ENCODE measurements at regions not wholly inside any gene's neighbourhood (a gene's known extent, or its start where the extent isn't known, plus 50 kb on each side); places are given as distances from the start of the nearest gene placed in this dataset.
"Not testable (repeated sequence)": the region's sequence is repeated elsewhere in the genome, so short reads cannot be mapped to it uniquely, and the experiment has no call there.

GRCh38 chr4:84249521-84249920 is 249.6 kb downstream of the NKX6-1 start:
- H3K79me2 ChIP-seq (ENCODE audit: control insufficient read depth, insufficient read depth, low read length) = no peaks in the 10 kb centered on the region
- no TSS peak for BruUV-seq (replicated peaks)
- ChIA-PET CTCF (interaction anchor here (1.7 kb wide), 1 partner anchor 14 kb away, joined by 3 read pairs; no protein-coding TSS in a partner anchor), SMC1A (ENCODE audit: uncharacterized antibody, unreplicated experiment) (no interaction called here), RAD21 (ENCODE audit: unreplicated experiment) (no interaction called here), POLR2A (no interaction called here)
- no peaks in the 10 kb centered on the region for H3K27me3 ChIP-seq (replicated peaks in 1 of 2; ENCODE audit: control insufficient read depth in 2 of 2, insufficient read depth in 2 of 2, low read length in 1 of 2)
- intact Hi-C loops (cut with micrococcal nuclease; ENCODE audit: unreplicated experiment) = no loop called here
- no peak for DNase-seq (ENCODE audit: low read depth, low spot score)
- no peak overlapping the region for H3K27ac ChIP-seq (ENCODE audit: control insufficient read depth, insufficient read depth)
- H3K9me3 ChIP-seq (replicated peaks; ENCODE audit: control insufficient read depth, insufficient read depth, low read length) = no peaks in the 10 kb centered on the region; the same call in 2 of the 3 replicates
- no peak overlapping the region for H3K4me3 ChIP-seq
- FAIRE-seq = no peak
- no peaks in the 10 kb centered on the region for H4K20me1 ChIP-seq (ENCODE audit: control insufficient read depth, insufficient read depth)
- 5% methylated on average over 2 of the region's 2 CpGs for WGBS (ENCODE audit: insufficient coverage, insufficient replicate concordance, low lambda C conversion rate, missing lambda C conversion rate)
- H3K36me3 ChIP-seq (ENCODE audit: control insufficient read depth in 2 of 2, insufficient read depth in 2 of 2, low read length in 1 of 2) = no peaks in the 10 kb centered on the region
- no peak overlapping the region for H3K9ac ChIP-seq (ENCODE audit: control insufficient read depth, insufficient read depth, low read length)
- no peak overlapping the region for H2AFZ ChIP-seq (ENCODE audit: control insufficient read depth, low read depth, low read length)
- no peak overlapping the region for H3K4me2 ChIP-seq (ENCODE audit: control insufficient read depth, insufficient read depth)
- TF ChIP-seq GATAD2B (conservative IDR thresholded peaks at IDR 0.05; ENCODE audit: low read depth) (no peak), NFXL1 (IDR thresholded peaks at IDR 0.05; ENCODE audit: borderline replicate concordance) (no peak), NKRF (conservative IDR thresholded peaks at IDR 0.05) (no peak)
- ATAC-seq = no peak
- H3K4me1 ChIP-seq (ENCODE audit: control insufficient read depth, insufficient read depth, low read length) = no peaks in the 10 kb centered on the region
- in situ Hi-C loops (cut with MboI) = no loop called here

GRCh38 chr4:84245042-84245441 is 254.1 kb downstream of the NKX6-1 start:
- H3K27me3 ChIP-seq (replicated peaks in 1 of 2; ENCODE audit: control insufficient read depth in 2 of 2, insufficient read depth in 2 of 2, low read length in 1 of 2); CTCF ChIA-PET; H3K79me2 ChIP-seq (ENCODE audit: control insufficient read depth, insufficient read depth, low read length); BruUV-seq (replicated peaks); H3K4me2 ChIP-seq (ENCODE audit: control insufficient read depth, insufficient read depth); H3K36me3 ChIP-seq (ENCODE audit: control insufficient read depth in 2 of 2, insufficient read depth in 2 of 2, low read length in 1 of 2); DNase-seq (ENCODE audit: low read depth, low spot score); H3K4me3 ChIP-seq; intact Hi-C loops (cut with micrococcal nuclease; ENCODE audit: unreplicated experiment); H3K27ac ChIP-seq (ENCODE audit: control insufficient read depth, insufficient read depth); H4K20me1 ChIP-seq (ENCODE audit: control insufficient read depth, insufficient read depth); in situ Hi-C loops (cut with MboI); RAD21 ChIA-PET (ENCODE audit: unreplicated experiment); POLR2A ChIA-PET; H3K4me1 ChIP-seq (ENCODE audit: control insufficient read depth, insufficient read depth, low read length); FAIRE-seq; ATAC-seq; H3K9me3 ChIP-seq (replicated peaks; ENCODE audit: control insufficient read depth, insufficient read depth, low read length); H3K9ac ChIP-seq (ENCODE audit: control insufficient read depth, insufficient read depth, low read length); H2AFZ ChIP-seq (ENCODE audit: control insufficient read depth, low read depth, low read length): not testable (repeated sequence)
- SMC1A ChIA-PET (ENCODE audit: uncharacterized antibody, unreplicated experiment) = interaction anchor here (1.5 kb wide), 1 partner anchor 48 kb away, joined by 3 read pairs; no protein-coding TSS in a partner anchor
- WGBS (ENCODE audit: insufficient coverage, insufficient replicate concordance, low lambda C conversion rate, missing lambda C conversion rate) = 12% methylated on average over 10 of the region's 14 CpGs

- H3K9me3 ChIP-seq (replicated peaks; ENCODE audit: control insufficient read depth, insufficient read depth, low read length); FAIRE-seq; ATAC-seq; in situ Hi-C loops (cut with MboI); H3K4me3 ChIP-seq; POLR2A ChIA-PET; RAD21 ChIA-PET (ENCODE audit: unreplicated experiment); BruUV-seq (replicated peaks); H3K79me2 ChIP-seq (ENCODE audit: control insufficient read depth, insufficient read depth, low read length); H3K27ac ChIP-seq (ENCODE audit: control insufficient read depth, insufficient read depth); H4K20me1 ChIP-seq (ENCODE audit: control insufficient read depth, insufficient read depth); H3K4me2 ChIP-seq (ENCODE audit: control insufficient read depth, insufficient read depth); H3K9ac ChIP-seq (ENCODE audit: control insufficient read depth, insufficient read depth, low read length); DNase-seq (ENCODE audit: low read depth, low spot score); H3K4me1 ChIP-seq (ENCODE audit: control insufficient read depth, insufficient read depth, low read length); intact Hi-C loops (cut with micrococcal nuclease; ENCODE audit: unreplicated experiment); H2AFZ ChIP-seq (ENCODE audit: control insufficient read depth, low read depth, low read length); H3K36me3 ChIP-seq (ENCODE audit: control insufficient read depth in 2 of 2, insufficient read depth in 2 of 2, low read length in 1 of 2); H3K27me3 ChIP-seq (replicated peaks in 1 of 2; ENCODE audit: control insufficient read depth in 2 of 2, insufficient read depth in 2 of 2, low read length in 1 of 2); CTCF ChIA-PET: not testable (repeated sequence)
- SMC1A ChIA-PET (ENCODE audit: uncharacterized antibody, unreplicated experiment) = interaction anchor here (1.5 kb wide), 1 partner anchor 47 kb away, joined by 3 read pairs; no protein-coding TSS in a partner anchor
- WGBS (ENCODE audit: insufficient coverage, insufficient replicate concordance, low lambda C conversion rate, missing lambda C conversion rate) = 55% methylated on average over 19 of the region's 19 CpGs
Measured at GRCh38 chr4:84244346-84244801, 254.7 kb downstream of the NKX6-1 start.
